Uterus (tissue), 3 donors: ENCODE measurements at regions not wholly inside any gene's neighbourhood (a gene's known extent, or its start where the extent isn't known, plus 50 kb on each side); places are given as distances from the start of the nearest gene placed in this dataset.
"Not testable (repeated sequence)": the region's sequence is repeated elsewhere in the genome, so short reads cannot be mapped to it uniquely, and the experiment has no call there.

ENCODE experiments used
- DNase-seq, 2 donors: peaks; one replicate each; pipeline ENCODE4 v3.0.0-alpha.2; 2019 to 2020
- H3K27ac ChIP-seq, 2 donors: fragments of 200-600 bp; sonication (generic); 1 replicate in 1 of 2; 2 replicates in 1 of 2; pipeline ENCODE4 v1.5.1; 2016 to 2018
- H3K27me3 ChIP-seq, 2 donors: fragments of 200-600 bp; sonication (generic); one replicate each; pipeline ENCODE4 v1.5.1; 2018 to 2019; ENCODE audit warnings: control low read depth in 1 of 2
- H3K36me3 ChIP-seq, 2 donors: fragments of 200-600 bp; sonication (generic); one replicate each; pipeline ENCODE4 v1.5.1; 2019; ENCODE audit warnings: control low read depth in 1 of 2
- H3K4me1 ChIP-seq, 2 donors: fragments of 200-600 bp; sonication (generic); one replicate each; pipeline ENCODE4 v1.5.1; 2018 to 2019; ENCODE audit warnings: control low read depth in 1 of 2
- H3K4me3 ChIP-seq, 2 donors: fragments of 200-600 bp; sonication (generic); 1 replicate in 1 of 2; 2 replicates in 1 of 2; pipeline ENCODE4 v1.5.1; 2018 to 2019; ENCODE audit warnings: mild to moderate bottlenecking in 1 of 2
- H3K9me3 ChIP-seq, 2 donors: fragments of 200-600 bp; sonication (generic); one replicate each; pipeline ENCODE4 v1.5.1; 2019; ENCODE audit warnings: control low read depth in 1 of 2
- CTCF ChIP-seq, 4 experiments: fragments of 200-600 bp in 2 of 4; fragments of 450-650 bp in 2 of 4; sonication (generic) in 2 of 4; IDR thresholded peaks; one replicate each; pipeline ENCODE4 v1.5.1; 2016 to 2019; ENCODE audit warnings: antibody characterized with exemption in 4 of 4, mild to moderate bottlenecking in 2 of 4, moderate library complexity in 1 of 4
- POLR2A ChIP-seq, 2 donors: fragments of 450-650 bp; IDR thresholded peaks; one replicate each; pipeline ENCODE4 v1.6.1; 2016; ENCODE audit warnings: antibody characterized with exemption in 2 of 2, mild to moderate bottlenecking in 1 of 2, moderate library complexity in 1 of 2
- intact Hi-C: fragments of 100-400 bp; cut with DNase I; formaldehyde crosslinking; loops from one replicate; pipeline ENCODE4 v1.15.1; 2023; ENCODE audit warnings: low total_unique reads
- donor health status: DM: yes; HTN: yes; CAD: no.

GRCh38 chr11:81203876-81204275 lies 1529.8 kb downstream of the FAM181B start:
- no peak overlapping the region for H3K4me3 ChIP-seq

GRCh38 chr11:81197396-81197795 lies 1536.3 kb downstream of the FAM181B start:
- TF ChIP-seq CTCF (IDR thresholded peaks at IDR 0.05): no peak
- TF ChIP-seq POLR2A (IDR thresholded peaks at IDR 0.05): no peak
- Histone ChIP-seq H3K4me1 (no peaks in the 10 kb centered on the region), H3K36me3 (no peaks in the 10 kb centered on the region), H3K4me3 (no peak overlapping the region), H3K27ac (no peak overlapping the region), H3K27me3 (no peaks in the 10 kb centered on the region), H3K9me3 (no peaks in the 10 kb centered on the region)
- intact Hi-C loops: no loop called here
- DNase-seq: no peak

More at GRCh38 chr11:81203876-81204275, 1529.8 kb downstream of the FAM181B start:
- Histone ChIP-seq H3K4me1 (no peaks in the 10 kb centered on the region), H3K36me3 (no peaks in the 10 kb centered on the region), H3K27ac (no peak overlapping the region), H3K9me3 (no peaks in the 10 kb centered on the region), H3K27me3 (no peaks in the 10 kb centered on the region)
- intact Hi-C loops: no loop called here
- no peak for DNase-seq
- TF ChIP-seq CTCF (IDR thresholded peaks at IDR 0.05): no peak
- TF ChIP-seq POLR2A (IDR thresholded peaks at IDR 0.05): no peak

- H3K9me3 ChIP-seq: no peaks in the 10 kb centered on the region
- TF ChIP-seq CTCF (IDR thresholded peaks at IDR 0.05) (no peak), POLR2A (IDR thresholded peaks at IDR 0.05) (no peak)
- no peak overlapping the region for H3K27ac ChIP-seq
- no peak for DNase-seq
- H3K36me3 ChIP-seq: no peaks in the 10 kb centered on the region
- intact Hi-C loops: no loop called here
- H3K4me3 ChIP-seq: no peak overlapping the region
- H3K27me3 ChIP-seq: no peaks in the 10 kb centered on the region
- no peaks in the 10 kb centered on the region for H3K4me1 ChIP-seq
These were observed 1541.1 kb downstream of the FAM181B start for GRCh38 chr11:81192516-81192915.

GRCh38 chr11:81190546-81190945 lies 1543.1 kb downstream of the FAM181B start:
- no peaks in the 10 kb centered on the region for H3K9me3 ChIP-seq

GRCh38 chr11:81187033-81187432 lies 1546.6 kb downstream of the FAM181B start:
- H3K27ac ChIP-seq, H3K4me1 ChIP-seq, H3K9me3 ChIP-seq, intact Hi-C loops, H3K36me3 ChIP-seq, DNase-seq, H3K27me3 ChIP-seq, H3K4me3 ChIP-seq: not testable (repeated sequence)

More at GRCh38 chr11:81190546-81190945, 1543.1 kb downstream of the FAM181B start:
- H3K4me1 ChIP-seq: no peaks in the 10 kb centered on the region
- no peak overlapping the region for H3K27ac ChIP-seq
- DNase-seq: no peak
- H3K27me3 ChIP-seq: no peaks in the 10 kb centered on the region
- TF ChIP-seq POLR2A (IDR thresholded peaks at IDR 0.05): no peak
- no peak for TF ChIP-seq CTCF (IDR thresholded peaks at IDR 0.05)
- intact Hi-C loops: no loop called here
- no peak overlapping the region for H3K4me3 ChIP-seq
- no peaks in the 10 kb centered on the region for H3K36me3 ChIP-seq
